SK-N-SH treated with all-trans-retinoic acid at 6 μM for 48 hours (cell line): ENCODE measurements at regions not wholly inside any gene's neighbourhood (a gene's known extent, or its start where the extent isn't known, plus 50 kb on each side); places are given as distances from the start of the nearest gene placed in this dataset.
A peak's percentile ranks its signal among the peaks of the same experiment; 100 is the strongest.

Experiments
- ARNTL ChIP-seq: fragments of 450-650 bp; formaldehyde crosslinking; IDR thresholded peaks from 2 replicates; pipeline ENCODE4 v1.5.0; 2020; ENCODE audit warnings: low read depth, mild to moderate bottlenecking, moderate library complexity, borderline replicate concordance
- BACH2 ChIP-seq: fragments of 250-450 bp; sonication (Bioruptor Pico); IDR thresholded peaks from 2 replicates; pipeline ENCODE4 v1.9.0; 2021; ENCODE audit warnings: mild to moderate bottlenecking, borderline replicate concordance
- GLIS3 ChIP-seq: fragments of 250-450 bp; sonication (Bioruptor Pico); IDR thresholded peaks from 2 replicates; pipeline ENCODE4 v1.5.0; 2020; ENCODE audit warnings: mild to moderate bottlenecking, moderate library complexity
- ISL1 ChIP-seq: fragments of 250-450 bp; sonication (Bioruptor Pico); IDR thresholded peaks from 2 replicates; pipeline ENCODE4 v2.1.2; 2022; ENCODE audit warnings: mild to moderate bottlenecking, moderate library complexity
- PATZ1 ChIP-seq: fragments of 250-450 bp; sonication (Bioruptor Pico); IDR thresholded peaks from 2 replicates; pipeline ENCODE4 v1.8.0; 2020; ENCODE audit warnings: mild to moderate bottlenecking, moderate library complexity, borderline replicate concordance
- RARB ChIP-seq: fragments of 250-450 bp; sonication (Bioruptor Pico); IDR thresholded peaks from 2 replicates; pipeline ENCODE4 v1.8.0; 2021; ENCODE audit warnings: mild to moderate bottlenecking, moderate library complexity
- TOX ChIP-seq: fragments of 250-450 bp; sonication (Bioruptor Pico); IDR thresholded peaks from 2 replicates; pipeline ENCODE4 v1.8.0; 2021; ENCODE audit warnings: mild to moderate bottlenecking, moderate library complexity, borderline replicate concordance
- ZFP3 ChIP-seq: fragments of 250-450 bp; sonication (Bioruptor Pico); IDR thresholded peaks from 2 replicates; pipeline ENCODE4 v1.5.0; 2020; ENCODE audit warnings: mild to moderate bottlenecking, moderate library complexity

GRCh38 chr3:182735672-182736071 lies 57.6 kb upstream of the ATP11B start:
- TF ChIP-seq RARB (CRISPR knock-in tag) = no peak
- TF ChIP-seq ISL1 (CRISPR knock-in tag) = peak; percentile 83
- TF ChIP-seq ARNTL = no peak
- TF ChIP-seq BACH2 (CRISPR knock-in tag) = no peak
- TF ChIP-seq GLIS3 (CRISPR knock-in tag) = no peak
- no peak for TF ChIP-seq ZFP3 (CRISPR knock-in tag)
- no peak for TF ChIP-seq TOX (CRISPR knock-in tag)
- TF ChIP-seq PATZ1 (CRISPR knock-in tag) = no peak
